Left ventricle myocardium inferior (tissue), 1 donor: ENCODE measurements at regions not wholly inside any gene's neighbourhood (a gene's known extent, or its start where the extent isn't known, plus 50 kb on each side); places are given as distances from the start of the nearest gene placed in this dataset.

Experiments
- DNase-seq: peaks from one replicate; pipeline ENCODE4 v3.0.0-alpha.2; 2020
- H3K27ac ChIP-seq: fragments of 200-600 bp; replicated peaks from 2 replicates; pipeline ENCODE4 v1.8.0; 2021
- H3K27me3 ChIP-seq: fragments of 200-600 bp; 2 replicates; pipeline ENCODE4 v1.8.0; 2021; ENCODE audit warnings: low read depth
- H3K36me3 ChIP-seq: fragments of 200-600 bp; 2 replicates; pipeline ENCODE4 v1.8.0; 2021
- H3K4me1 ChIP-seq: fragments of 200-600 bp; 2 replicates; pipeline ENCODE4 v1.8.0; 2021
- H3K4me3 ChIP-seq: fragments of 200-600 bp; 2 replicates; pipeline ENCODE4 v1.8.0; 2021; ENCODE audit warnings: mild to moderate bottlenecking, moderate library complexity
- H3K9me3 ChIP-seq: fragments of 200-600 bp; replicated peaks from 2 replicates; pipeline ENCODE4 v1.8.0; 2021
- CTCF ChIP-seq: fragments of 200-600 bp; IDR thresholded peaks from 2 replicates; pipeline ENCODE4 v1.8.0; 2021; ENCODE audit warnings: antibody characterized with exemption, mild to moderate bottlenecking, borderline replicate concordance
- intact Hi-C: fragments of 100-400 bp; cut with micrococcal nuclease; formaldehyde crosslinking; loops from one replicate; pipeline ENCODE4 v1.11.0; 2022
- donor health status: DM: no; HTN: yes; CAD: no; lungs with severe emphysema.

GRCh38 chr1:168959382-168959781 lies 147.1 kb upstream of the ATP1B1 start:
- DNase-seq = no peak
- Histone ChIP-seq H3K27ac (no peak overlapping the region), H3K9me3 (no peaks in the 10 kb centered on the region), H3K27me3 (no peaks in the 10 kb centered on the region), H3K4me3 (no peak overlapping the region), H3K4me1 (peaks cover 23% of the 10 kb centered on the region), H3K36me3 (no peaks in the 10 kb centered on the region)
- intact Hi-C loops = no loop called here
- no peak for TF ChIP-seq CTCF

- no peak for DNase-seq
- Histone ChIP-seq H3K27ac (no peak overlapping the region), H3K9me3 (no peaks in the 10 kb centered on the region), H3K4me1 (peaks cover 23% of the 10 kb centered on the region), H3K4me3 (no peak overlapping the region), H3K36me3 (no peaks in the 10 kb centered on the region), H3K27me3 (no peaks in the 10 kb centered on the region)
- intact Hi-C loops = no loop called here
- TF ChIP-seq CTCF = no peak
These were observed 146.4 kb upstream of the ATP1B1 start for GRCh38 chr1:168960114-168960513.

GRCh38 chr1:168960595-168960994 lies 145.9 kb upstream of the ATP1B1 start:
- no peaks in the 10 kb centered on the region for H3K9me3 ChIP-seq
- no peak for DNase-seq
- intact Hi-C loops = no loop called here
- no peaks in the 10 kb centered on the region for H3K27me3 ChIP-seq
- H3K27ac ChIP-seq = no peak overlapping the region
- no peak for TF ChIP-seq CTCF
- no peaks in the 10 kb centered on the region for H3K36me3 ChIP-seq
- H3K4me3 ChIP-seq = no peak overlapping the region
- H3K4me1 ChIP-seq = peaks cover 23% of the 10 kb centered on the region

- no peaks in the 10 kb centered on the region for H3K9me3 ChIP-seq
- intact Hi-C loops = no loop called here
- no peaks in the 10 kb centered on the region for H3K36me3 ChIP-seq
- no peak for DNase-seq
- no peak overlapping the region for H3K4me3 ChIP-seq
- no peak for TF ChIP-seq CTCF
- no peak overlapping the region for H3K27ac ChIP-seq
- no peaks in the 10 kb centered on the region for H3K27me3 ChIP-seq
- peaks cover 22% of the 10 kb centered on the region for H3K4me1 ChIP-seq
These were observed 142.9 kb upstream of the ATP1B1 start for GRCh38 chr1:168963601-168964000.

GRCh38 chr1:168964478-168964877 lies 142.0 kb upstream of the ATP1B1 start:
- Histone ChIP-seq H3K36me3 (no peaks in the 10 kb centered on the region), H3K27ac (no peak overlapping the region), H3K27me3 (no peaks in the 10 kb centered on the region), H3K4me3 (no peak overlapping the region), H3K4me1 (peaks cover 18% of the 10 kb centered on the region), H3K9me3 (no peaks in the 10 kb centered on the region)
- no peak for TF ChIP-seq CTCF
- intact Hi-C loops = no loop called here
- DNase-seq = no peak

- H3K27me3 ChIP-seq = no peaks in the 10 kb centered on the region
- no peak overlapping the region for H3K4me3 ChIP-seq
- H3K36me3 ChIP-seq = no peaks in the 10 kb centered on the region
- intact Hi-C loops = no loop called here
- no peak for DNase-seq
- H3K9me3 ChIP-seq = no peaks in the 10 kb centered on the region
- no peak overlapping the region for H3K27ac ChIP-seq
- peaks cover 6% of the 10 kb centered on the region for H3K4me1 ChIP-seq
- no peak for TF ChIP-seq CTCF
These were observed 140.3 kb upstream of the ATP1B1 start for GRCh38 chr1:168966217-168966616.
